Fibroblast of mammary gland (primary cell): ENCODE measurements at regions not wholly inside any gene's neighbourhood (a gene's known extent, or its start where the extent isn't known, plus 50 kb on each side); places are given as distances from the start of the nearest gene placed in this dataset.
"Not testable (repeated sequence)": the region's sequence is repeated elsewhere in the genome, so short reads cannot be mapped to it uniquely, and the experiment has no call there.

ENCODE experiments used
- DNase-seq: peaks from one replicate; pipeline ENCODE4 v3.0.0-alpha.2; 2010; ENCODE audit warnings: low read depth
- H3K4me3 ChIP-seq: 2 replicates; pipeline ENCODE4 v1.5.1; 2011; ENCODE audit warnings: low read depth, mild to moderate bottlenecking, low read length, moderate library complexity; ENCODE audit not compliant: control insufficient read depth
- CTCF ChIP-seq: conservative IDR thresholded peaks from 2 replicates; pipeline ENCODE4 v1.5.1; 2011; ENCODE audit warnings: low read depth, low read length, inconsistent platforms; ENCODE audit not compliant: control insufficient read depth, insufficient read depth

- TF ChIP-seq CTCF: no peak
- no peak overlapping the region for H3K4me3 ChIP-seq
- no peak for DNase-seq
Observed at GRCh38 chr6:92109256-92109655, 1310.1 kb downstream of the EPHA7 start.

- no peak for TF ChIP-seq CTCF
- no peak for DNase-seq
- H3K4me3 ChIP-seq: no peak overlapping the region
Observed at GRCh38 chr6:92086750-92087149, 1332.6 kb downstream of the EPHA7 start.

GRCh38 chr6:92083914-92084313 is 1335.4 kb downstream of the EPHA7 start:
- not testable (repeated sequence) for DNase-seq, H3K4me3 ChIP-seq

GRCh38 chr6:92072387-92072786 is 1347.0 kb downstream of the EPHA7 start:
- no peak for DNase-seq
- TF ChIP-seq CTCF: no peak

GRCh38 chr6:92069781-92070180 is 1349.6 kb downstream of the EPHA7 start:
- H3K4me3 ChIP-seq: no peak overlapping the region
- DNase-seq: no peak
- TF ChIP-seq CTCF: no peak

More at GRCh38 chr6:92072387-92072786, 1347.0 kb downstream of the EPHA7 start:
- no peak overlapping the region for H3K4me3 ChIP-seq

GRCh38 chr6:92052513-92052912 is 1366.8 kb downstream of the EPHA7 start:
- no peak for TF ChIP-seq CTCF
- no peak overlapping the region for H3K4me3 ChIP-seq
- no peak for DNase-seq

GRCh38 chr6:92050216-92050615 is 1369.1 kb downstream of the EPHA7 start:
- no peak for TF ChIP-seq CTCF
- H3K4me3 ChIP-seq: no peak overlapping the region
- no peak for DNase-seq

- TF ChIP-seq CTCF: no peak
- no peak for DNase-seq
Observed at GRCh38 chr6:92047860-92048259, 1371.5 kb downstream of the EPHA7 start.

More at GRCh38 chr6:92047860-92048259, 1371.5 kb downstream of the EPHA7 start:
- no peak overlapping the region for H3K4me3 ChIP-seq
